ENCODE measurements at regions not wholly inside any gene's neighbourhood (a gene's known extent, or its start where the extent isn't known, plus 50 kb on each side); places are given as distances from the start of the nearest gene placed in this dataset.
"Not testable (repeated sequence)": the region's sequence is repeated elsewhere in the genome, so short reads cannot be mapped to it uniquely, and the experiment has no call there.

DNA sequence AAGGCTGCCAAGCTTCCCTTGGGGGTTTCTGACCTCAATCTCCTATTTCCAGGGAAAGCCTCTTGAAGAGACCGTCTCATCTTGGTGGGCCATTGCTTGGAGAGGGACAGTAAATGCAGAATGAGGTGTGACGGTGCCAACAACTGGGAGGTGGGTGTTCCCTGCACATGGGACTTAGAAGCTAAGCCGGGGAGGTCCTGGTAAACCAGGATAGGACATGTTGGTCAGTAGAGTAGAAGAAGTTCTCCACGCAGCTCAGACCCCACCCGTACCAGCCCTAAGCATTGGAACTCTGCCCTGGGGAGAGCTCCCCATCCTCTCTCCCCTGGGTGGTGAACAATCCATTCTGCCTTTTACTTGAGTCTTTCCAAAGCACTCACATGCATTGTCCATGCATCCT, 92.0 kb downstream of the SOX1 start:
- DNase-seq = no peak
- H3K4me3 Mint-ChIP-seq (ENCODE audit: low read depth, unreplicated experiment) = no peak overlapping the region
- H3K27ac Mint-ChIP-seq (ENCODE audit: unreplicated experiment) = no peak overlapping the region
- CTCF ChIA-PET = no interaction called here
- H3K27me3 Mint-ChIP-seq (ENCODE audit: unreplicated experiment) = no peaks in the 10 kb centered on the region
- intact Hi-C loops (cut with micrococcal nuclease; ENCODE audit: unreplicated experiment) = no loop called here
- no peaks in the 10 kb centered on the region for H3K36me3 Mint-ChIP-seq (ENCODE audit: insufficient read depth, unreplicated experiment)
- H3K4me1 Mint-ChIP-seq (ENCODE audit: low read depth, unreplicated experiment) = no peaks in the 10 kb centered on the region
- peaks cover 3% of the 10 kb centered on the region for H3K9me3 Mint-ChIP-seq (ENCODE audit: low read depth, unreplicated experiment)
- TF ChIP-seq, protein P1, sequence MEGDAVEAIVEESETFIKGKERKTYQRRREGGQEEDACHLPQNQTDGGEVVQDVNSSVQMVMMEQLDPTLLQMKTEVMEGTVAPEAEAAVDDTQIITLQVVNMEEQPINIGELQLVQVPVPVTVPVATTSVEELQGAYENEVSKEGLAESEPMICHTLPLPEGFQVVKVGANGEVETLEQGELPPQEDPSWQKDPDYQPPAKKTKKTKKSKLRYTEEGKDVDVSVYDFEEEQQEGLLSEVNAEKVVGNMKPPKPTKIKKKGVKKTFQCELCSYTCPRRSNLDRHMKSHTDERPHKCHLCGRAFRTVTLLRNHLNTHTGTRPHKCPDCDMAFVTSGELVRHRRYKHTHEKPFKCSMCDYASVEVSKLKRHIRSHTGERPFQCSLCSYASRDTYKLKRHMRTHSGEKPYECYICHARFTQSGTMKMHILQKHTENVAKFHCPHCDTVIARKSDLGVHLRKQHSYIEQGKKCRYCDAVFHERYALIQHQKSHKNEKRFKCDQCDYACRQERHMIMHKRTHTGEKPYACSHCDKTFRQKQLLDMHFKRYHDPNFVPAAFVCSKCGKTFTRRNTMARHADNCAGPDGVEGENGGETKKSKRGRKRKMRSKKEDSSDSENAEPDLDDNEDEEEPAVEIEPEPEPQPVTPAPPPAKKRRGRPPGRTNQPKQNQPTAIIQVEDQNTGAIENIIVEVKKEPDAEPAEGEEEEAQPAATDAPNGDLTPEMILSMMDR (IDR thresholded peaks at IDR 0.05; ENCODE audit: unreplicated experiment) = no peak
- BruUV-seq (replicated peaks) = no TSS peak

DNA sequence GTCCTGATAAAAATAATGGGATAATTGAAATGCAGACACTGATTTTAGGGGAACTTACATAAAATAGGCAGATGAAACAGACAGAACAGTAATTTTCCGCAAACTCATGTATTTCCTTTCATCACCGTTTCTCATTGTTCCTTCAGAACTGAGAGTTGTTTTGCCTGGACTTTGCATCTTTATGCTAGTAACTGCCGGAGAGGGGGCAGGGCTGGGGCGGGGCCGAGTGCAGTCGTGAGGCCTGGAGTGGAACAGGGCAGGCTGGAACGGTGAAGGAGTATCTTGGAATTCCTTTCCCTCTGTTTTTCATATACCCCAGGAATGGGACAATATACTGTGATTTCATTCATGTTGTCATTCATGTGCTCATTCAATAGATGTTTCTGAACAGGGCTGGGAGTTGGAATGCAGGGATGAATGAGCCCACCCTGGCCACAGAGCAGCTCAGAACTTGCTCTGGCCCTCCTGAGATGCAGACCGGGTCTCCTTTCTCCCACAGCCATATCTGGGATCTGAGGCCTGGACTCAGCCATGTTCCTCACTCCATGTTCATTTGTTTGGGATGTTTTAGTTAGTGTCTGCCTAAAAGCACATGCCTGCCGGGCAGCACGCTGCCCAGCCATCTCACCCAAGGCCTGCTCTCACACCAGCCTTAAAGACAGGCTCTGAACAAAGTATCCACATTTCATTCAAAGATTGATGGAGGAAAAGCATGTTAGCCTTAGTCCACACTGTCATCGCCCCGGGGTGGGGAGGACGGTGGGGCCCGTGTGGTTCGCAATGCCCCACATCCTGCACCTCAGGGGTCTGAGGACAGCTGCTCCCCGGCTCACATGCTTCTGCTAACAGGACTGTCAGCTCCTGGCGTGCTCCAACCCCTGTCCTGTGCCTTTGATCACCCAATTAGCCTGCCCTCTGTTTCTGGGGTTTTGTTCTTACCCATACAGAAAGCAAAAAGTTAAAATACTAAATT, 92.9 kb downstream of the SOX1 start:
- no peak overlapping the region for H3K27ac Mint-ChIP-seq (ENCODE audit: unreplicated experiment)
- BruUV-seq (replicated peaks) = no TSS peak
- peaks cover 3% of the 10 kb centered on the region for H3K9me3 Mint-ChIP-seq (ENCODE audit: low read depth, unreplicated experiment)
- no peaks in the 10 kb centered on the region for H3K36me3 Mint-ChIP-seq (ENCODE audit: insufficient read depth, unreplicated experiment)
- intact Hi-C loops (cut with micrococcal nuclease; ENCODE audit: unreplicated experiment) = no loop called here
- H3K4me3 Mint-ChIP-seq (ENCODE audit: low read depth, unreplicated experiment) = no peak overlapping the region
- DNase-seq = no peak
- TF ChIP-seq, protein P1 (IDR thresholded peaks at IDR 0.05; ENCODE audit: unreplicated experiment) = no peak
- H3K27me3 Mint-ChIP-seq (ENCODE audit: unreplicated experiment) = no peaks in the 10 kb centered on the region
- CTCF ChIA-PET = no interaction called here
- H3K4me1 Mint-ChIP-seq (ENCODE audit: low read depth, unreplicated experiment) = no peaks in the 10 kb centered on the region

DNA sequence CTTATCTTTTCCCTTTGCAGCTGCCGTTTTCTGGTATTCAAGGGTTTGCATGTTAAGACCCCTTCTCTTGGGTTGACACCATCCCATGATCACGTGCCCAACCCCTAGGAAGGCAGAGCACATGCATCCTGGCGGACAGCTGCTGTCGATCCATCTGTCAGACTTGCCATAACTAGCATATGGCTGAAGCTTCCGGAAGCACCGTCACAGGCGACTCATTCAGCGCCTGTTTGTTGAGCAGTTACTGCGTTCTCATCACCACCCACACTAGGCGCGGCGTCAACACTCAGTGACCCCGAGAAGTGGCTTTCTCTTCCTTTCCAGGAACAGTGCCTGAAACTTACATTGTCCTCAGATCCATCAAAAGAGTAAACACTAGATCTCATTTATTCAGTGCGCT, 93.6 kb downstream of the SOX1 start:
- no peak for DNase-seq
- intact Hi-C loops (cut with micrococcal nuclease; ENCODE audit: unreplicated experiment) = no loop called here
- no TSS peak for BruUV-seq (replicated peaks)
- Mint-ChIP-seq H3K9me3 (ENCODE audit: low read depth, unreplicated experiment) (peaks cover 3% of the 10 kb centered on the region), H3K27ac (ENCODE audit: unreplicated experiment) (no peak overlapping the region), H3K27me3 (ENCODE audit: unreplicated experiment) (no peaks in the 10 kb centered on the region), H3K4me3 (ENCODE audit: low read depth, unreplicated experiment) (no peak overlapping the region), H3K4me1 (ENCODE audit: low read depth, unreplicated experiment) (no peaks in the 10 kb centered on the region), H3K36me3 (ENCODE audit: insufficient read depth, unreplicated experiment) (no peaks in the 10 kb centered on the region)
- TF ChIP-seq, protein P1 (IDR thresholded peaks at IDR 0.05; ENCODE audit: unreplicated experiment) = no peak
- CTCF ChIA-PET = no interaction called here

DNA sequence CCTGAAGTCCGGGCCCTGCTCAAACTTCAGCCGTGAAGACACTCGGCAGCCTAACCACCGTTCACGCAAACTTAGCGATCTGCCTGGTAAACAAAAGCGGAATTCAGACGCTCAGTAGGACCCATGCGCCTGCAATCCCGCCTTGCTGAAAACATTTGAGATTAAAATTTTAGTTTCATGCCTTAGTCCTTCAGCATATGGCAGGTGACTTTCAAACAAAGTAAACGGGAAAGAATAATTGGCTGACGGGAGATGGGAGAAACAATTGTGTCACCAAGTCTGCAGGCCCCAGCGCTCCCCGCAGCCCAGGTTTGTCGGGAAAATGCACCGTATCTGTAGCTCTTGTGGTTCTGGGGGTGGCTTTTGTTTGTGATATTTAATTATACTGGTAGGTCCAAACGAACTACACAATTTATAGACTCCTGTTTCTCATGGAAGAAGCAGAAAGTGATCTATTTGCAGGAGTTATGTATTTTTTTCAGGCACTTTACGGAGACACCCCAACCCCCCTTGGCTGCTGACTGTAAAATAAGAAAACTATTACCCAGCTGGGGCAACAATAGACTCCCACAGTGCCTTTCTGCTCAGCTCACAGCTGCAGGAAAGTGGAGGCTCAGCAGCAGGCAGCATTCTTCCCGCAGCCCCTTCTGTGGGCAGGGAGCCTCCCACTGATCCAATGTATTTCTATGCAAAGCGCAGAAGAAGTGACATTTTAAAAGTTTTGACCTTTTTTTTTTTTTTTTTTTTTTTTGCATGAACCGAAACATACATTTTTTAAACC, 94.8 kb downstream of the SOX1 start:
- Mint-ChIP-seq H3K27ac (ENCODE audit: unreplicated experiment) (no peak overlapping the region), H3K9me3 (ENCODE audit: low read depth, unreplicated experiment) (peaks cover 3% of the 10 kb centered on the region), H3K4me3 (ENCODE audit: low read depth, unreplicated experiment) (no peak overlapping the region), H3K36me3 (ENCODE audit: insufficient read depth, unreplicated experiment) (no peaks in the 10 kb centered on the region), H3K27me3 (ENCODE audit: unreplicated experiment) (no peaks in the 10 kb centered on the region), H3K4me1 (ENCODE audit: low read depth, unreplicated experiment) (no peaks in the 10 kb centered on the region)
- no TSS peak for BruUV-seq (replicated peaks)
- no peak for DNase-seq
- TF ChIP-seq, protein P1 (IDR thresholded peaks at IDR 0.05; ENCODE audit: unreplicated experiment) = no peak
- intact Hi-C loops (cut with micrococcal nuclease; ENCODE audit: unreplicated experiment) = no loop called here
- CTCF ChIA-PET = no interaction called here

DNA sequence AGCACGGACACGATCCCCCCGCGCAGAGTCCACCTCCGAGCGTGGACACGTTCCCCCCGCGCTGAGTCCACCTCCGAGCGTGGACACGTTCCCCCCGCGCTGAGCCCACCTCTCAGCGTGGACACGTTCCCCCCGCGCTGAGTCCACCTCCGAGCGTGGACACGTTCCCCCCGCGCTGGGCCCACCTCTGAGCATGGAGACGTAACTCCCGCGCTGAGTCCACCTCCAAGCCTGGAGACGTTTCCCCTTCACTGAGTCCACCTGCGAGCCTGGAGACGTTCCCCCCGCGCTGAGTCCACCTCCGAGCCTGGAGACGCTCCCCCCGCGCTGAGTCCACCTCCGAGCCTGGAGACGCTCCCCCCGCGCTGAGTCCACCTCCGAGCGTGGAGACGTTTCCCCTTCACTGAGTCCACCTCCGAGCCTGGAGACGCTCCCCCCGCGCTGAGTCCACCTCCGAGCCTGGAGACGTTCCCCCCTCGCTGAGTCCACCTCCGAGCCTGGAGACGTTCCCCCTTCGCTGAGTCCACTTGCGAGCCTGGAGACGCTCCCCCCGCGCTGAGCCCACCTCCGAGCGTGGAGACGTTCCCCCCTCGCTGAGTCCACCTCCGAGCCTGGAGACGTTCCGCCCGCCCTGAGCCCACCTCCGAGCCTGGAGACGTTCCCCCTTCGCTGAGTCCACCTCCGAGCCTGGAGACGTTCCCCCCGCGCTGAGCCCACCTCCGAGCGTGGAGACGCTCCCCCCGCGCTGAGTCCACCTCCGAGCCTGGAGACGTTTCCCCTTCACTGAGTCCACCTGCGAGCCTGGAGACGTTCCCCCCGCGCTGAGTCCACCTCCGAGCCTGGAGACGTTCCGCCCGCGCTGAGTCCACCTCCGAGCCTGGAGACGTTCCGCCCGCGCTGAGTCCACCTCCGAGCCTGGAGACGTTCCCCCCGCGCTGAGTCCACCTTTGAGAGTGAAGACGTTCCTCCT, 97.0 kb downstream of the SOX1 start:
- H3K27me3 Mint-ChIP-seq (ENCODE audit: unreplicated experiment); intact Hi-C loops (cut with micrococcal nuclease; ENCODE audit: unreplicated experiment); H3K9me3 Mint-ChIP-seq (ENCODE audit: low read depth, unreplicated experiment); H3K36me3 Mint-ChIP-seq (ENCODE audit: insufficient read depth, unreplicated experiment); DNase-seq; BruUV-seq (replicated peaks); H3K27ac Mint-ChIP-seq (ENCODE audit: unreplicated experiment); CTCF ChIA-PET; H3K4me3 Mint-ChIP-seq (ENCODE audit: low read depth, unreplicated experiment); H3K4me1 Mint-ChIP-seq (ENCODE audit: low read depth, unreplicated experiment): not testable (repeated sequence)

Data from Calu3 (cell line).